ENCODE measurements at regions not wholly inside any gene's neighbourhood (a gene's known extent, or its start where the extent isn't known, plus 50 kb on each side); places are given as distances from the start of the nearest gene placed in this dataset.

GRCh38 chr11:16460508-16460907, 104.2 kb upstream of the SOX6 start:
- TF ChIP-seq CTCF (IDR thresholded peaks at IDR 0.05), result no peak
- no peak for TF ChIP-seq POLR2A (IDR thresholded peaks at IDR 0.05)
